Activated CD4-positive, alpha-beta T cell treated with anti-CD3 and anti-CD28 coated beads, Interleukin-2, amount 10 ng/mL, durations not matched to agents 7 days and 5 days (primary cell): ENCODE measurements at regions not wholly inside any gene's neighbourhood (a gene's known extent, or its start where the extent isn't known, plus 50 kb on each side); places are given as distances from the start of the nearest gene placed in this dataset.

Experiments used
- CTCF ChIA-PET: fragments of 350-600 bp; sonication (Branson Sonifier 250); formaldehyde crosslinking; loops from one replicate; lab custom pipeline; 2021; ENCODE audit warnings: antibody characterized with exemption; lab: Charles Lee
- POLR2A ChIA-PET: fragments of 350-600 bp; sonication (Branson Sonifier 250); formaldehyde crosslinking; loops from one replicate; lab custom pipeline; 2021; ENCODE audit warnings: antibody characterized with exemption; lab: Charles Lee
- DNase-seq: peaks from one replicate; pipeline ENCODE4 v3.0.0-alpha.2; 2020
- H3K27ac Mint-ChIP-seq: one replicate; pipeline ENCODE4 v1.8.0; 2021; ENCODE audit warnings: mild to moderate bottlenecking, moderate library complexity, mixed read lengths
- H3K27me3 Mint-ChIP-seq: one replicate; pipeline ENCODE4 v1.8.0; 2021; ENCODE audit warnings: mixed read lengths
- H3K36me3 Mint-ChIP-seq: one replicate; pipeline ENCODE4 v1.8.0; 2021; ENCODE audit warnings: low read depth, mixed read lengths
- H3K4me1 Mint-ChIP-seq: one replicate; pipeline ENCODE4 v1.8.0; 2021; ENCODE audit warnings: mixed read lengths
- H3K4me3 Mint-ChIP-seq: one replicate; pipeline ENCODE4 v1.8.0; 2021; ENCODE audit warnings: mild to moderate bottlenecking, moderate library complexity, mixed read lengths
- H3K9me3 Mint-ChIP-seq: one replicate; pipeline ENCODE4 v1.8.0; 2021; ENCODE audit warnings: mixed read lengths

- ChIA-PET CTCF (no interaction called here), POLR2A (no interaction called here)
- no peak overlapping the region for H3K4me3 Mint-ChIP-seq
- no peak for DNase-seq
- no peaks in the 10 kb centered on the region for H3K4me1 Mint-ChIP-seq
- no peak overlapping the region for H3K27ac Mint-ChIP-seq
- H3K27me3 Mint-ChIP-seq: no peaks in the 10 kb centered on the region
- peaks cover 14% of the 10 kb centered on the region for H3K9me3 Mint-ChIP-seq
- no peaks in the 10 kb centered on the region for H3K36me3 Mint-ChIP-seq
Observed at GRCh38 chr3:20798666-20799065, 612.7 kb upstream of the SGO1 start.

GRCh38 chr3:20787005-20787404 is 601.0 kb upstream of the SGO1 start:
- peaks cover 12% of the 10 kb centered on the region for H3K9me3 Mint-ChIP-seq
- no peaks in the 10 kb centered on the region for H3K36me3 Mint-ChIP-seq
- H3K27ac Mint-ChIP-seq: no peak overlapping the region
- ChIA-PET CTCF (no interaction called here), POLR2A (no interaction called here)
- no peaks in the 10 kb centered on the region for H3K27me3 Mint-ChIP-seq
- no peaks in the 10 kb centered on the region for H3K4me1 Mint-ChIP-seq
- no peak for DNase-seq
- no peak overlapping the region for H3K4me3 Mint-ChIP-seq

- ChIA-PET POLR2A (no interaction called here), CTCF (no interaction called here)
- H3K36me3 Mint-ChIP-seq: no peaks in the 10 kb centered on the region
- no peak for DNase-seq
- H3K4me1 Mint-ChIP-seq: no peaks in the 10 kb centered on the region
- H3K9me3 Mint-ChIP-seq: peaks cover 27% of the 10 kb centered on the region
- H3K27ac Mint-ChIP-seq: no peak overlapping the region
- no peak overlapping the region for H3K4me3 Mint-ChIP-seq
- H3K27me3 Mint-ChIP-seq: no peaks in the 10 kb centered on the region
Observed at GRCh38 chr3:20776692-20777091, 590.7 kb upstream of the SGO1 start.

DNA sequence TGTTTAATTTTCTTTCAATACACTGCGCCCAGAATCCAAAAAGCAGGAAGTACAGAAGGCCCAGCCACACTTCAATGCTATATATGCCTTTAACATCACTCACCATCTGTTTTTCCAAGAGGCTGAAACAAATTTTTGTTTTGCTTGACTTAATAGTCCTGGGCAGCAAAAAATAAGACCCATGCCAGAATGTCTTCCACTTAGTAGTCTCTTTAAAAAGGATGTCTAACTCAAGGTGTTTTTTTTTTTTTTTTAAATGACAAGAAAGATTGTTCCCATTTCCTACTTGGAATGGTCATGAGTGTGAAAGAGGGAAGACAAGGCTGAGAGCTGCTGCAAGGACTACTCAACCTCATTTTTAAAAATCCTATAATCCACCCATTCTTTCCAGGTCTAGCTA is 590.3 kb upstream of the SGO1 start:
- no peak for DNase-seq
- POLR2A ChIA-PET: no interaction called here
- CTCF ChIA-PET: no interaction called here
- Mint-ChIP-seq H3K4me1 (no peaks in the 10 kb centered on the region), H3K27me3 (no peaks in the 10 kb centered on the region), H3K27ac (no peak overlapping the region), H3K9me3 (peaks cover 23% of the 10 kb centered on the region), H3K4me3 (no peak overlapping the region), H3K36me3 (no peaks in the 10 kb centered on the region)

GRCh38 chr3:20773320-20773984 is 587.4 kb upstream of the SGO1 start:
- Mint-ChIP-seq H3K27me3 (no peaks in the 10 kb centered on the region), H3K27ac (no peak overlapping the region), H3K4me1 (no peaks in the 10 kb centered on the region), H3K9me3 (peaks cover 21% of the 10 kb centered on the region), H3K4me3 (no peak overlapping the region), H3K36me3 (no peaks in the 10 kb centered on the region)
- DNase-seq: no peak
- POLR2A ChIA-PET: no interaction called here
- CTCF ChIA-PET: no interaction called here

- Mint-ChIP-seq H3K9me3 (peaks cover 22% of the 10 kb centered on the region), H3K4me1 (no peaks in the 10 kb centered on the region), H3K27me3 (no peaks in the 10 kb centered on the region), H3K4me3 (no peak overlapping the region), H3K36me3 (no peaks in the 10 kb centered on the region), H3K27ac (no peak overlapping the region)
- POLR2A ChIA-PET: no interaction called here
- DNase-seq: no peak
- CTCF ChIA-PET: no interaction called here
Observed at GRCh38 chr3:20772869-20773268, 586.9 kb upstream of the SGO1 start.

GRCh38 chr3:20769430-20769829 is 583.4 kb upstream of the SGO1 start:
- H3K4me1 Mint-ChIP-seq: no peaks in the 10 kb centered on the region
- ChIA-PET POLR2A (no interaction called here), CTCF (no interaction called here)
- H3K4me3 Mint-ChIP-seq: no peak overlapping the region
- no peak overlapping the region for H3K27ac Mint-ChIP-seq
- peaks cover 15% of the 10 kb centered on the region for H3K9me3 Mint-ChIP-seq
- H3K27me3 Mint-ChIP-seq: no peaks in the 10 kb centered on the region
- DNase-seq: no peak
- no peaks in the 10 kb centered on the region for H3K36me3 Mint-ChIP-seq

DNA sequence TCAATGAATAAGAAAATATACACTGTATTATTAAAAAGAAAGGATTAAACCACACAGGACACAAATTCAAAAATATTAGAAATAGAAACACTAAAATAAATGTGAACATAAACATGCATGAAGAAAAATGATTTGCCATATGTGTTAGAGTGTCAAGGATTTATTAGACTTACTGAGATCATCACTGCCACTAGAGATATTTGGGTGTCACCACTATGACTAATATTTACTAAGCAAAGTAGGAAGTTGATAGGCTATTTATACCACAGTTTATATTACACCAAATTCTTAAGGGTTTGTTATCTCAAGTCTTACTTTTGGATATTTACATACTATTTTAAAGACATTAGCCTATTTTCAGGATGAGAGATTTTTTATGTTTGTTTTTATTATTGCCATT is 575.0 kb upstream of the SGO1 start:
- Mint-ChIP-seq H3K27me3 (no peaks in the 10 kb centered on the region), H3K27ac (no peak overlapping the region), H3K36me3 (no peaks in the 10 kb centered on the region), H3K4me3 (no peak overlapping the region), H3K9me3 (peaks cover 4% of the 10 kb centered on the region), H3K4me1 (no peaks in the 10 kb centered on the region)
- no peak for DNase-seq
- ChIA-PET POLR2A (no interaction called here), CTCF (no interaction called here)

DNA sequence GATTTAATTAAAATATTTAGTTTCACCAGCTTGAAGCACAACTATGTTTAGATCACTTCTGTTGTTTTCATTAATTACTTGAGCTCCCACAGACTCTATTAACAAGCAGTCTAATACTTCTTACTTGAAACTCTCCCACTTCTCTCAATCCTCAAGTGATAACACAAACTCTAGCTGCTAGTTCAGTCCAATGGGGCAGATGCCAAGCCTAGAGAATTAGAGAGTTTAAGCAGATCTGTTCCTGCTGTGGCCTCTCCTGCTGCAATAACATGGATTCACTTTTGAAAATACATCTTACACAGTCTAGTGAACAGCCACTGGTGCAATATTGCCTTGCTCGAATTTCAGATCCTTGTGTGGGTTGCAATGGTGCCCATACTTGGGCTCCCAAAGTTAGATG is 566.4 kb upstream of the SGO1 start:
- no peak overlapping the region for H3K4me3 Mint-ChIP-seq
- no peaks in the 10 kb centered on the region for H3K4me1 Mint-ChIP-seq
- ChIA-PET CTCF (no interaction called here), POLR2A (no interaction called here)
- DNase-seq: no peak
- H3K9me3 Mint-ChIP-seq: peaks cover 14% of the 10 kb centered on the region
- no peak overlapping the region for H3K27ac Mint-ChIP-seq
- H3K27me3 Mint-ChIP-seq: no peaks in the 10 kb centered on the region
- H3K36me3 Mint-ChIP-seq: no peaks in the 10 kb centered on the region

DNA sequence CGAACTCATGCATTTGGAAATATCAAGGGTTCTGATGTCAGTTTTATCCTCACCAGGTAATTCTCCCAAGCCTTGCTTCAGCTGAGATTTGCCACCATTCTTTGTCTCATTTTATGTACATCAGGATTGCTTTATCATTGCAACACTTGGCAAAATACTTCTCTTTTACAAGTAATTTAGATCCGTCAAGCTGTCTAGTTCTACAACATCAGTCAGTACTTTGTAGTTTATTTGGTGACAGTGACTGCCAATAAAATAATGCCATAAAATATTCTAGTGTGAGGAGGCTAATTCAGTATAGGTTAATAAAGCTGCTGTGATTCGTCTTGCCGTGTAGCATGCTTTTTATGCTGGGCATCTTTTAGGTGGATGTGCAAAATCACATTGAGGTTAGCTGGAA is 565.3 kb upstream of the SGO1 start:
- Mint-ChIP-seq H3K27me3 (no peaks in the 10 kb centered on the region), H3K4me3 (no peak overlapping the region), H3K4me1 (no peaks in the 10 kb centered on the region), H3K36me3 (no peaks in the 10 kb centered on the region), H3K27ac (no peak overlapping the region), H3K9me3 (peaks cover 17% of the 10 kb centered on the region)
- ChIA-PET POLR2A (no interaction called here), CTCF (no interaction called here)
- DNase-seq: no peak

DNA sequence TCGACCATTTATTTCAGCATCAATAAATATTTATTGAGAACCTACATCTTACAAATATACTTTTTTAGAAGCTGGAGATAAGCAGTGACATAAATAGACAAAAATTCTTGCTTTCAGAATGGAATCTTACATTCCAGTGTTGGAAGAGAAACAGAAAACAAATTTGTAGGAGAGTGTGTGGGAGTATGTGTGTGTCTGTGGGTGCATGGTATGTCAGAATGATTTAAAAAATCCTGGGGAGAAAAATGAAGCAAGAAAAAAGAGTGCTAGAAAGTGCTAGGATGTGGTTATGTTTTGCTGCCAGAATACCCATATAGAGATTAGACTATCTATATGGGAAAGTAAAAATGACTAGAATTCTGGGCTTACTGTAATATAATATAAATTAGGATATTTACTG is 561.7 kb upstream of the SGO1 start:
- POLR2A ChIA-PET: no interaction called here
- no peaks in the 10 kb centered on the region for H3K27me3 Mint-ChIP-seq

DNA sequence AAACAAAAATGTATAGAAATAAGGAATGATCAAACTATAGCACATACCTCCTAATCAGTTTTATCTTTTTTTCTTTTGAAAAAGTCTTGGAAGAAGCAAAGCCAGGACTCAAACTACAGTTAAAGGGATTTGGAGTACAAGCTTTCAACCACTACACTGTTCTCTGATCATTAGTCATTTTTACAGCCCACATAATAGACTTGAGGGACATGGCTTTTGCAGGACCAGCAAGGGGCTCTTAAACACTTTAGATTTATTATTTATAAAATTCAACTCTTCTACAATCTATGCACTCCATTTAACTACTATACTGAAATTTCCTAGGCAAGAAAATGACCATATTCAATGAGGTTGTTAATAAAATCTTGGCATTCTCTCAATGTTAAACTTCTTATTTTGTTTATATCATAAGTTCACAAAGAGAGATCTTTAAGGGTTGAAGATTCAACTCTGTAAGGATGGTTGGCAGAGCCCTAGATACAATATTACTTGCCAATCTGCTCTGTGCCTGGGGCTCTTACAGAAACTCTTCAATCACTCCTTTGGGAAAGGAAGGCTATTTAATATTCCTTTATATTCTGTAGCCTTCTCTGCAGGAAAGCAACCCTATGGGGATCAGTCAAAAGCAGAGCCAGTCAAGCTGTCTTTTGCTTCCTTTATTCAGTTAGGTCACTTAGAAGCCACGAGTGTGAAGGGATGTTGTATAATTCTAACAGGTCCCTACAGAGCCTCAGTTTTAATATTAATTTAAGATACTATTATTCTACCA is 557.7 kb upstream of the SGO1 start:
- Mint-ChIP-seq H3K27me3 (no peaks in the 10 kb centered on the region), H3K36me3 (no peaks in the 10 kb centered on the region), H3K9me3 (peaks cover 9% of the 10 kb centered on the region), H3K4me1 (no peaks in the 10 kb centered on the region), H3K4me3 (no peak overlapping the region), H3K27ac (no peak overlapping the region)
- ChIA-PET POLR2A (no interaction called here), CTCF (no interaction called here)
- DNase-seq: no peak

More for the DNA sequence above, 561.7 kb upstream of the SGO1 start:
- CTCF ChIA-PET: interaction anchor here (0.6 kb wide), 1 partner anchor 31 kb away, joined by 4 read pairs; no protein-coding TSS in a partner anchor
- Mint-ChIP-seq H3K9me3 (peaks cover 10% of the 10 kb centered on the region), H3K36me3 (no peaks in the 10 kb centered on the region), H3K27ac (no peak overlapping the region), H3K4me3 (no peak overlapping the region), H3K4me1 (no peaks in the 10 kb centered on the region)
- no peak for DNase-seq

GRCh38 chr3:20742903-20743552 is 557.0 kb upstream of the SGO1 start:
- Mint-ChIP-seq H3K27me3 (no peaks in the 10 kb centered on the region), H3K4me1 (no peaks in the 10 kb centered on the region), H3K36me3 (no peaks in the 10 kb centered on the region), H3K27ac (no peak overlapping the region), H3K9me3 (peaks cover 9% of the 10 kb centered on the region), H3K4me3 (no peak overlapping the region)
- POLR2A ChIA-PET: no interaction called here
- CTCF ChIA-PET: no interaction called here
- no peak for DNase-seq
